ENCODE measurements at regions not wholly inside any gene's neighbourhood (a gene's known extent, or its start where the extent isn't known, plus 50 kb on each side); places are given as distances from the start of the nearest gene placed in this dataset.
"Not testable (repeated sequence)": the region's sequence is repeated elsewhere in the genome, so short reads cannot be mapped to it uniquely, and the experiment has no call there.

DNA sequence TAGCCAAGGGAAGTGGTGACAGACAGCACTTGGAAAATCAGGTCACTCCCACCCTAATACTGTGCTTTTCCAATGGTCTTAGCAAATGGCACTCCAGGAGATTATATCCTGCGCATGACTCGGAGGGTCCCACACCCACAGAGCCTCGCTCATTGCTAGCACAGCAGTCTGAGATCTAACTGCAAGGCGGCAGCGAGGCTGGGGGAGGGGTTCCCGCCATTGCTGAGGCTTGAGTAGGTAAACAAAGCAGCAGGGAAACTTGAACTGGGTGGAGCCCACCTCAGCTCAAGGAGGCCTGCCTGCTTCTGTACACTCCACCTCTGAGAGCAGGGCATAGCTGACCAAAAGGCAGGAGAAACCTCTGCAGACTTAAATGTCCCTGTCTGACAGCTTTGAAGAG, 53.9 kb upstream of the TLL1 start:
- TF ChIP-seq, protein P1, sequence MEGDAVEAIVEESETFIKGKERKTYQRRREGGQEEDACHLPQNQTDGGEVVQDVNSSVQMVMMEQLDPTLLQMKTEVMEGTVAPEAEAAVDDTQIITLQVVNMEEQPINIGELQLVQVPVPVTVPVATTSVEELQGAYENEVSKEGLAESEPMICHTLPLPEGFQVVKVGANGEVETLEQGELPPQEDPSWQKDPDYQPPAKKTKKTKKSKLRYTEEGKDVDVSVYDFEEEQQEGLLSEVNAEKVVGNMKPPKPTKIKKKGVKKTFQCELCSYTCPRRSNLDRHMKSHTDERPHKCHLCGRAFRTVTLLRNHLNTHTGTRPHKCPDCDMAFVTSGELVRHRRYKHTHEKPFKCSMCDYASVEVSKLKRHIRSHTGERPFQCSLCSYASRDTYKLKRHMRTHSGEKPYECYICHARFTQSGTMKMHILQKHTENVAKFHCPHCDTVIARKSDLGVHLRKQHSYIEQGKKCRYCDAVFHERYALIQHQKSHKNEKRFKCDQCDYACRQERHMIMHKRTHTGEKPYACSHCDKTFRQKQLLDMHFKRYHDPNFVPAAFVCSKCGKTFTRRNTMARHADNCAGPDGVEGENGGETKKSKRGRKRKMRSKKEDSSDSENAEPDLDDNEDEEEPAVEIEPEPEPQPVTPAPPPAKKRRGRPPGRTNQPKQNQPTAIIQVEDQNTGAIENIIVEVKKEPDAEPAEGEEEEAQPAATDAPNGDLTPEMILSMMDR (conservative IDR thresholded peaks at IDR 0.05 in 1 of 2, IDR thresholded peaks at IDR 0.05 in 1 of 2; ENCODE audit: low read depth in 1 of 2, low read length in 2 of 2): not testable (repeated sequence)
- TF ChIP-seq EZH2 (IDR thresholded peaks at IDR 0.05; ENCODE audit: low read length, missing control alignments): not testable (repeated sequence)

Data from fibroblast of lung (primary cell).